Mammary epithelial cell (primary cell): ENCODE measurements at regions not wholly inside any gene's neighbourhood (a gene's known extent, or its start where the extent isn't known, plus 50 kb on each side); places are given as distances from the start of the nearest gene placed in this dataset.
"Not testable (repeated sequence)": the region's sequence is repeated elsewhere in the genome, so short reads cannot be mapped to it uniquely, and the experiment has no call there.

Source experiments
- CTCF ChIP-seq, 2 donors: IDR thresholded peaks in 1 of 2; conservative IDR thresholded peaks in 1 of 2; 2 replicates each; pipeline ENCODE4 v1.5.1; 2011 to 2012; ENCODE audit warnings: inconsistent platforms in 2 of 2, low read length in 2 of 2, mild to moderate bottlenecking in 2 of 2, control low read depth in 1 of 2, low read depth in 1 of 2; ENCODE audit not compliant: insufficient read depth in 1 of 2; ENCODE audit errors: extremely low read depth in 1 of 2
- EZH2 ChIP-seq: IDR thresholded peaks from 2 replicates; pipeline ENCODE4 v1.6.1; 2012; ENCODE audit warnings: low read length, inconsistent platforms, borderline replicate concordance

- TF ChIP-seq CTCF (conservative IDR thresholded peaks at IDR 0.05 in 1 of 2, IDR thresholded peaks at IDR 0.05 in 1 of 2; ENCODE audit: extremely low read depth in 1 of 2, insufficient read depth in 1 of 2, low read depth in 1 of 2, low read length in 2 of 2); EZH2: not testable (repeated sequence)
These were observed 141.4 kb upstream of the S1PR3 start for GRCh38 chr9:88849878-88850277.
